Small intestine (tissue), 7 donors: ENCODE measurements at regions not wholly inside any gene's neighbourhood (a gene's known extent, or its start where the extent isn't known, plus 50 kb on each side); places are given as distances from the start of the nearest gene placed in this dataset.

Experiments
- DNase-seq, 2 donors: peaks; one replicate each; pipeline versions ENCODE4 v3.0.0 to v3.0.0-alpha.2; 2013
- FAIRE-seq: peaks from 2 replicates; lab custom pipeline; 2012; peaks lifted over from hg19 to GRCh38; lab: Jason Lieb, UNC
- H3K27ac ChIP-seq, 3 donors: one replicate each; pipeline ENCODE4 v1.5.1; 2013; ENCODE audit warnings: low read length in 2 of 3, mild to moderate bottlenecking in 2 of 3, control low read depth in 1 of 3, inconsistent platforms in 1 of 3, low read depth in 1 of 3, moderate library complexity in 1 of 3
- H3K27me3 ChIP-seq, 3 donors: one replicate each; pipeline ENCODE4 v1.6.1; 2013; ENCODE audit warnings: low read length in 3 of 3, inconsistent platforms in 1 of 3; ENCODE audit not compliant: control insufficient read depth in 3 of 3, insufficient read depth in 3 of 3
- H3K36me3 ChIP-seq, 3 donors: one replicate each; pipeline ENCODE4 v1.6.1; 2013; ENCODE audit warnings: low read length in 3 of 3, inconsistent platforms in 1 of 3, low read depth in 1 of 3, mild to moderate bottlenecking in 1 of 3, moderate library complexity in 1 of 3; ENCODE audit not compliant: control insufficient read depth in 3 of 3, insufficient read depth in 2 of 3
- H3K4me1 ChIP-seq, 3 donors: one replicate each; pipeline ENCODE4 v1.6.1; 2013; ENCODE audit warnings: low read length in 2 of 3, inconsistent platforms in 1 of 3, low read depth in 1 of 3, mild to moderate bottlenecking in 1 of 3, moderate library complexity in 1 of 3; ENCODE audit not compliant: control insufficient read depth in 3 of 3, insufficient read depth in 2 of 3
- H3K4me3 ChIP-seq, 3 donors: one replicate each; pipeline ENCODE4 v1.5.1; 2013; ENCODE audit warnings: low read length in 3 of 3, control low read depth in 1 of 3, inconsistent platforms in 1 of 3, low read depth in 1 of 3, mild to moderate bottlenecking in 1 of 3, moderate library complexity in 1 of 3
- H3K9me3 ChIP-seq, 2 donors: one replicate each; pipeline ENCODE4 v1.6.1; 2013; ENCODE audit warnings: low read depth in 1 of 2, low read length in 1 of 2; ENCODE audit not compliant: control insufficient read depth in 2 of 2, insufficient read depth in 1 of 2
- WGBS, 3 donors: extraction: QIAGEN DNeasy Blood & Tissue Kit; methylation state at CpG; one replicate each; pipeline ENCODE4 v1.1.7; 2013; 5-methylcytosine and 5-hydroxymethylcytosine counted together
- donor health status: healthy with polysubstance abuse.
- donor health status: control.
- donor health status: control.
- donor health status: Bipolar disorder and iron deficiency.
- donor health status: healthy.

DNA sequence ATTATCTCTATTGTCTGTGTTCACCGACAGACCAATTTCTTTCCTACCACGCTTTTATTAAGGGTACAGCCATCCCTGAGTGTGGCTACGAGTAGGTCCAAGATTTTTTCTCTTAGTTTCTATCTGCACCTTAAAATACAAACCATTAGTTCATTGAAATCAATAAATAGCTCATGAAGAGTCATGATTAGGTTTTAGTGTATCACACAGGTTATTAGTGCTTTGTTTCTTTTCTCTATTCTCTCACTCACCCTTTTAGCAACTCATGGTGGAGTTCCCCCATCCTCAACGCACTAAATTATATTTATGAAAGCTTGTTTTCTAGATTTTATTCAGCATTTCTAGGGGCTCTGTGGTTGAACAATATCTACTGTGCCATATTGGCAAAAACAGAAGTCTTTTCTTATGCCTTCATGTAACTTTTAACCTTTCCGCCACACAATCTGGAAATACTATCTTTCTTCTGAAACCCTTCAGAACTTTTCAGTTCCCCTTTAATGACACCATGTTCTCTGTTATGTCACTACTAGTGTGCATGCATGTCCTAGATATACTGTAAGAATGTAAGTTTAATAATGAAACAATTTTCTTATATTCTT is 128.2 kb upstream of the LAMA2 start:
- no peak for FAIRE-seq
- 76 to 87% (median 86%) methylated on average over 5 of the region's 5 CpGs for WGBS, 3 donors

DNA sequence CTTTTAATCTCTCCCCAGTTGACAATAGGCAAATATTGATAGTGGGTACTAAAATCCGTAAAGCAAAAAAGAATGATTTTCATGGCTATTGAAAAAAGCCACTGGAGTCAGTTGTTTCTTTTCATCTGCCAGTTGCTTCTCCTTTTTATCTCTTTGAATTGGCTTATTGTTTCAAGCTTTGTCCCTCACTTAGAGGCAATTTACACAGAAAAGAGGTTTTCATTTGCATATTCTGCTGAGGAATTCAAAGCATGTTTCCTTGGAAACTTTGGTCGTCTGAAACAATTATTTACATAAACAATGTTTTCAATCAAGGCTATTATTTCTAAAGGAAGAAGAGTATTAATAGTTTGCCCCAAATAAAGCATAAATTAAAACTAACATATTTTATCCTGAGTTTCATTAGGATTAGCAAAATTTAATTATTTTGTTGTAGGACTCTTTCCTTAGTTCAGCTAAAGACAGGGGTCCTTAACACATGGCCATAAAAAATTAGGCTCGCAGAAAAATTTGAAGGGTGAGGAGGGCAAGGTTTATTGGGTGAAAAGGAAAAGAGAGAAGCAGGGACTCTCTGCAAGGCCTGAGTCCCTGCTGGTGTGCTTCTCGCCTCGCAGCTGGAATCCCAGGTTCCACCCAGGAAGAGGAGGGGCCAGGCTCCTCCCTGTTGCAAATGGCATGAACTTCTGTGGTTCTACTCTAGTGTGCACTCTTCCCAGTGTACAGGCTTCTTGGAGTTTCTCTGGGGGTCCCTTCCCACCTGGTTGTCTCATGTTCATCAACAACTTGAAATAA is 138.8 kb upstream of the LAMA2 start:
- no peak for DNase-seq
- peaks cover 0 to 2% (median 0%) of the 10 kb centered on the region in 3 donors for H3K4me1 ChIP-seq

More for the DNA sequence above, 128.2 kb upstream of the LAMA2 start:
- no peak for DNase-seq
- no peaks in the 10 kb centered on the region for H3K27me3 ChIP-seq
- H3K27ac ChIP-seq = no peak overlapping the region
- no peaks in the 10 kb centered on the region for H3K4me1 ChIP-seq
- H3K4me3 ChIP-seq = no peak overlapping the region
- H3K9me3 ChIP-seq = peaks cover 0 to under 1% of the 10 kb centered on the region in 2 donors
- H3K36me3 ChIP-seq = no peaks in the 10 kb centered on the region

DNA sequence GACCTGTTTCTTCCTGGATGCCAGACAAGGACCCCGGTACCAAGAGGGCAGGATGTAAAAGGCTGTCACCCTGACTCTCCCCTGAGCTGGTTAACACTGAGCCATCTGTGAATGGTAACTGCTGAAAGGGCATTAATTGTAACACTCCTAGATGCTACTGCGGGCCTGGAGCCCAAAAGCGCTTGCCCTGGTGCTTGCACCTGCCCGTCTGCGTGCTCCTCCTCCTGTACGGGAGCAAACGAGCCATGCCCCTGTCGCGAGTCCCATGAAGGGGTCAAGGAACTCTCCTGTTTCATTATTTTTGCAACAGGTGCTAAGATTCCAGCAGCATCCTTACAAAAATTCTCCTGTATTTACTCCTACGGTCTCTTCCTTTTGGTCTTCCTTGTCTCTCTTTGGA is 140.0 kb upstream of the LAMA2 start:
- H3K4me3 ChIP-seq = no peak overlapping the region
- no peak for FAIRE-seq
- peaks cover 0 to 3% (median 2%) of the 10 kb centered on the region in 3 donors for H3K4me1 ChIP-seq
- no peak for DNase-seq
- H3K27me3 ChIP-seq = no peaks in the 10 kb centered on the region
- H3K36me3 ChIP-seq = no peaks in the 10 kb centered on the region
- no peak overlapping the region for H3K27ac ChIP-seq
- H3K9me3 ChIP-seq = peaks cover 0 to 6% of the 10 kb centered on the region in 2 donors
- 90 to 93% (median 92%) methylated on average over 10 of the region's 10 CpGs for WGBS, 3 donors

More for the DNA sequence above, 138.8 kb upstream of the LAMA2 start:
- H3K27ac ChIP-seq = no peak overlapping the region
- whole genome bisulfite sequencing, 3 donors = 55 to 65% (median 57%) methylated on average over 5 of the region's 5 CpGs
- no peak overlapping the region for H3K4me3 ChIP-seq
- no peaks in the 10 kb centered on the region for H3K27me3 ChIP-seq
- H3K9me3 ChIP-seq = peaks cover 0 to 6% of the 10 kb centered on the region in 2 donors
- no peak for FAIRE-seq
- H3K36me3 ChIP-seq = no peaks in the 10 kb centered on the region

DNA sequence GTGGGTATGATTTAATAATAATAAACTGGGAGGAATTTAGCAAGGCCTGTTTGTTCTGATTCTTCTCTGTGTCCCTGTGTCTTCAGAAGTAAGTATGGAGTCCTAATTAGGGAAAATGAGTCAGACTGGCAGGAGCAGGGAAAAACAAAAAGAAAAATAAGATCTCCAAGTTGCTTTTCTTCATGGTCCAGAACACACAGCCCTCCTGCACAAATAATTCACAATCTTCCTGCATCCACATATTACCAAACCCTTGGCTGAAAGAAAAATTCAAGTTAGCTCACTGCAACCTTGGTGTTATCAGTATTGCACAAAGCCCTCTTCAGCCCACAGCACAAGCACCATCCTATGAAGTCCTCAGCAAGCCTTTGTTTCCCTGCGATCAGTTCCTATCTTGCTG is 142.0 kb upstream of the LAMA2 start:
- FAIRE-seq = no peak
- Histone ChIP-seq H3K4me1 (peaks cover 0 to 3% (median 2%) of the 10 kb centered on the region in 3 donors), H3K27me3 (no peaks in the 10 kb centered on the region), H3K4me3 (no peak overlapping the region), H3K36me3 (no peaks in the 10 kb centered on the region), H3K27ac (no peak overlapping the region), H3K9me3 (peaks cover 0 to 10% of the 10 kb centered on the region in 2 donors)
- 96 to 97% (median 96%) methylated on average over 1 of the region's 1 CpG for WGBS, 3 donors
- DNase-seq = peak in 1 of 2 donors; percentile 6

DNA sequence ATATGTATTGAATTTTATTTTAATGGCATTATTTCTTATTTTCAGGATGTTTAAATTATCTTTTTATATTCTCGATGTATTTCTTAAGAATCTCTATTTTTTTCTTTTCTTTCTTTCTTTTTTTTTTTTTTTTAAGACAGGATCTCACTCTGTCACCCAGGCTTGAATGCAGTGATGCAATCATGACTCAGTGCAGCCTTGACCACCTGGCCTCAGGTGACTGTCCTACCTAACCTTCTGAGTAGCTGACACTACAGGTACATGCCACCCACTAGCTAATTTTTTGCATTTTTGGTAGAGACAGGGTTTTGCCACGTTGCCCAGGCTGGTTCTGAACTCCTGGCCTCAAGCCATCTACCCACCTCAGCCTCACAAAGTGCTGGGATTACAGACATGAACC is 143.8 kb upstream of the LAMA2 start:
- H3K4me3 ChIP-seq = no peak overlapping the region
- H3K4me1 ChIP-seq = peaks cover 0 to 3% (median 2%) of the 10 kb centered on the region in 3 donors
- no peaks in the 10 kb centered on the region for H3K36me3 ChIP-seq
- no peak for FAIRE-seq
- 62 to 74% (median 70%) methylated on average over 2 of the region's 2 CpGs for WGBS, 3 donors
- no peaks in the 10 kb centered on the region for H3K27me3 ChIP-seq
- peak overlapping the region in 1 of 3 donors; percentile 68 for H3K27ac ChIP-seq
- H3K9me3 ChIP-seq = peaks cover 0 to 10% of the 10 kb centered on the region in 2 donors
- peak in 1 of 2 donors; percentile 10 for DNase-seq

DNA sequence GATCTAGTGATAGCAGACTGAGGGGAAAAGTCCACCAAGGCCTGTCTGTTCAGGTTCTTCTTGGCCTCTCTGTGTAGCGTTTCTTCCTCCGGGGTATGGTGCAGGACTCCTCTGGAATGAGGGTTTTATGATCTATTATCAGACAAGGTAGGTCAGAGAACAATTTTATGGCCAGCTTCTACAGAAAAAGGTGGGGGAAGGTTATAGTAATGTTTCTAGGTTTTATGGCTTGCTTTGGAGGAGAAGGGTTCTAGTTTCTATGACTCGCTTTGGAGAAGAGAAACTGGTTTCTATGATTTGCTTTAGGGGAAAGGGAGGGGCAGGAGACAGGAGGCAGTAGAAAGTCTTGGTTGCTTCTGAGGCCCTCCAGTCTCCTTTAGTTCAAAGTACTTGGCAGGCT is 144.8 kb upstream of the LAMA2 start:
- Histone ChIP-seq H3K4me1 (peaks cover 0 to 3% (median 2%) of the 10 kb centered on the region in 3 donors), H3K27me3 (no peaks in the 10 kb centered on the region), H3K4me3 (no peak overlapping the region), H3K27ac (peak overlapping the region in 1 of 3 donors; percentile 68), H3K36me3 (no peaks in the 10 kb centered on the region), H3K9me3 (peaks cover 0 to 10% of the 10 kb centered on the region in 2 donors)
- DNase-seq (peak; percentile 50 to 76), FAIRE-seq (no peak)
- WGBS, 3 donors = 13 to 67% (median 33%) methylated on average over 3 of the region's 3 CpGs

DNA sequence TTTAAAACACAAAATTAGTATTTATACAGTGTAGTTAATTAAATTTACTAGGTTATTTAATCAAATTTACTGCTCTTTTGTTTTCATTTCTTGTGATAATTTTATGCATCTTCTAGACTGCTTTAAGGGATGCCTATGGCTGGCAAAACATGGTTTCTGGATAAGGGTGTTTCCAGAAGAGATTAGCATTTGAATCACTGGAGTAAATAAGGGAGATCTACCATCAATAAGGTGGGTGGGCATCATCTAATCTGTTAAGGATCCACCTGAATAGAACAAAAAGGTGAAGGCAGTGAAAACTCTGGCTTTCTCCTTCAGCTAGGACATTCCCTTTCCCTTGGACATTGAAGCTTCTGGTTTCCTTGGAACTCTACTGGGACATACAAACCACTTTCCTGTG is 146.2 kb upstream of the LAMA2 start:
- no peak overlapping the region for H3K4me3 ChIP-seq
- H3K27me3 ChIP-seq = no peaks in the 10 kb centered on the region
- peaks cover 0 to 3% (median 2%) of the 10 kb centered on the region in 3 donors for H3K4me1 ChIP-seq
- no peak overlapping the region for H3K27ac ChIP-seq
- H3K9me3 ChIP-seq = peaks cover 0 to 3% of the 10 kb centered on the region in 2 donors
- DNase-seq (no peak), FAIRE-seq (no peak)
- no peaks in the 10 kb centered on the region for H3K36me3 ChIP-seq

DNA sequence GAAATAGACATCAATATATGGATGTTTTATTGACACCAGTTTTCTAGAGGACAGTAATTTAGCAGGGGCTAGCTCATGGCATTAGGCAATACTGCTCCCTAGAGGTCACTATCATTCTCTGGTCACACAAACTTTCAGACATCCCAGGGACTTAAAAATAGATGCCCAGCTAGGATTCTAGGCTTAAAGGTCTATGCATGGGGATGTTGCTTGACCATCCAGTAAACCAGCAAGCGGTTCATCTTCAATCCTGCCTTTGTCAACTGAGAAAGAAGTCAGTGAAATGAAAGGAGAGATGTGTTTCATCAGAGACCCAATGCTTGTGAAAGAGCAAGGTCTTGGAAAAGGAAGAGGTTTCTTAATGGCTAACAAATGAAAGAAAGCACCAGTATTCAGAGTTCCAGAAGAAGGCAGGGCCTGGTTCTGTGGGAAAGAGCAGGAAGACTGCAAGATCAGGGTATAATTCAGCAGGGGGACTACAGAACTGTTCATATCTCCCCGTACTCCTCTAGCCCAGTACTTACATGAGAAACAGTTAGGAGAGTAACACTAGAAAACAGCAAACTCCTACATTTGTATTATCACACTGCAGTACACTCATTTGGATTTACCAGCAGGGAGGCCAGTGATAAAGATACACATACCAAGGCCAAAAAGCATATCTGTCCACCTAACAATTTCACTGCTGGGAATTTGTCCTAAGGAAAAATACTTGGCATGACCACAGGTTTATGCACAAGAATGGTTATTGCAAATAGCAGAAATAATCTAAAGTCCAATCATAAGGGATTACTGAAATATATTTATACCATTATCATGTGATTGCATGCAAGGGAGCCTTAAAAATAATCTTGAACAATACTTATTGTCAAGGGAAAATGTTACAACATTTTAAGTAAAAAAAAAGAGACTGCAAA is 151.4 kb upstream of the LAMA2 start:
- H3K27me3 ChIP-seq = no peaks in the 10 kb centered on the region
- no peaks in the 10 kb centered on the region for H3K36me3 ChIP-seq
- peak; percentile 33 to 53 for DNase-seq
- WGBS, 3 donors = 70 to 73% (median 73%) methylated on average over 2 of the region's 2 CpGs
- no peak overlapping the region for H3K27ac ChIP-seq
- no peak overlapping the region for H3K4me3 ChIP-seq
- H3K9me3 ChIP-seq = peaks cover 0 to 4% of the 10 kb centered on the region in 2 donors
- no peak for FAIRE-seq
- no peaks in the 10 kb centered on the region for H3K4me1 ChIP-seq
